ENCODE measurements at regions not wholly inside any gene's neighbourhood (a gene's known extent, or its start where the extent isn't known, plus 50 kb on each side); places are given as distances from the start of the nearest gene placed in this dataset.

- Histone ChIP-seq H3K4me2 (ENCODE audit: insufficient read depth, low read length) (no peak overlapping the region), H3K79me2 (ENCODE audit: control insufficient read depth, insufficient read depth, low read length) (no peaks in the 10 kb centered on the region), H3K9me1 (replicated peaks; ENCODE audit: control insufficient read depth, extremely low read depth, insufficient read depth, low read length) (no peaks in the 10 kb centered on the region), H3K27ac (ENCODE audit: insufficient read depth, low read depth, low read length) (no peak overlapping the region), H4K20me1 (replicated peaks; ENCODE audit: control insufficient read depth, extremely low read depth, insufficient read depth, low read length) (no peaks in the 10 kb centered on the region), H3K4me3 (replicated peaks in 1 of 3; ENCODE audit: insufficient read depth in 1 of 3, low read depth in 1 of 3, low read length in 3 of 3) (no peak overlapping the region), H3K4me1 (ENCODE audit: control insufficient read depth, extremely low read depth, insufficient read depth, low read length) (no peaks in the 10 kb centered on the region), H3K9me3 (replicated peaks; ENCODE audit: control insufficient read depth, insufficient read depth, low read length) (no peaks in the 10 kb centered on the region), H3K27me3 (ENCODE audit: control insufficient read depth in 2 of 2, insufficient read depth in 2 of 2, low read length in 2 of 2) (no peaks in the 10 kb centered on the region), H3K9ac (replicated peaks; ENCODE audit: extremely low read depth, insufficient read depth, low read length) (no peak overlapping the region), H2AFZ (ENCODE audit: low read depth, low read length) (no peak overlapping the region), H3K36me3 (ENCODE audit: control insufficient read depth in 2 of 2, extremely low read depth in 1 of 2, insufficient read depth in 2 of 2, low read length in 2 of 2) (no peaks in the 10 kb centered on the region)
- intact Hi-C loops (cut with micrococcal nuclease) (no loop called here), dilution Hi-C loops (cut with MboI; ENCODE audit: extremely low pct_ligation_motif_present, low sequenced_read_pairs) (no loop called here)
- FAIRE-seq (no peak), DNase-seq (ENCODE audit: low read depth, low spot score) (no peak)
- no peak for TF ChIP-seq EZH2 (IDR thresholded peaks at IDR 0.05; ENCODE audit: borderline replicate concordance, low read depth, low read length, severe bottlenecking)
- no peak for TF ChIP-seq FOS (IDR thresholded peaks at IDR 0.05; ENCODE audit: borderline replicate concordance, insufficient read depth, low read length)
- no peak for TF ChIP-seq POLR2AphosphoS5 (IDR thresholded peaks at IDR 0.05; ENCODE audit: insufficient read depth, low read depth, low read length)
- TF ChIP-seq JUN (IDR thresholded peaks at IDR 0.05; ENCODE audit: borderline replicate concordance, insufficient read depth, insufficient read length, low read depth): no peak
- no peak for TF ChIP-seq POLR2A (IDR thresholded peaks at IDR 0.05; ENCODE audit: low read depth, low read length)
- TF ChIP-seq MAX (IDR thresholded peaks at IDR 0.05; ENCODE audit: insufficient read depth, insufficient read length): no peak
- TF ChIP-seq GATA2 (IDR thresholded peaks at IDR 0.05; ENCODE audit: insufficient read depth, insufficient read length, low read depth, low read length): no peak
- TF ChIP-seq, protein P1, sequence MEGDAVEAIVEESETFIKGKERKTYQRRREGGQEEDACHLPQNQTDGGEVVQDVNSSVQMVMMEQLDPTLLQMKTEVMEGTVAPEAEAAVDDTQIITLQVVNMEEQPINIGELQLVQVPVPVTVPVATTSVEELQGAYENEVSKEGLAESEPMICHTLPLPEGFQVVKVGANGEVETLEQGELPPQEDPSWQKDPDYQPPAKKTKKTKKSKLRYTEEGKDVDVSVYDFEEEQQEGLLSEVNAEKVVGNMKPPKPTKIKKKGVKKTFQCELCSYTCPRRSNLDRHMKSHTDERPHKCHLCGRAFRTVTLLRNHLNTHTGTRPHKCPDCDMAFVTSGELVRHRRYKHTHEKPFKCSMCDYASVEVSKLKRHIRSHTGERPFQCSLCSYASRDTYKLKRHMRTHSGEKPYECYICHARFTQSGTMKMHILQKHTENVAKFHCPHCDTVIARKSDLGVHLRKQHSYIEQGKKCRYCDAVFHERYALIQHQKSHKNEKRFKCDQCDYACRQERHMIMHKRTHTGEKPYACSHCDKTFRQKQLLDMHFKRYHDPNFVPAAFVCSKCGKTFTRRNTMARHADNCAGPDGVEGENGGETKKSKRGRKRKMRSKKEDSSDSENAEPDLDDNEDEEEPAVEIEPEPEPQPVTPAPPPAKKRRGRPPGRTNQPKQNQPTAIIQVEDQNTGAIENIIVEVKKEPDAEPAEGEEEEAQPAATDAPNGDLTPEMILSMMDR (IDR thresholded peaks at IDR 0.05; ENCODE audit: extremely low read depth in 1 of 2, insufficient read depth in 1 of 2, low read depth in 1 of 2, low read length in 2 of 2): no peak
- BruUV-seq (replicated peaks): no TSS peak
- CTCF ChIA-PET: no interaction called here
- POLR2A ChIA-PET: no interaction called here
These were observed 146.5 kb upstream of the INTU start for GRCh38 chr4:127486248-127486647.
